Cardiac muscle cell (in vitro differentiated cells and primary cell): ENCODE measurements at regions not wholly inside any gene's neighbourhood (a gene's known extent, or its start where the extent isn't known, plus 50 kb on each side); places are given as distances from the start of the nearest gene placed in this dataset.

ENCODE experiments used
- DNase-seq, 2 donors: peaks; one replicate each; pipeline versions ENCODE4 v3.0.0 to v3.0.0-alpha.2; 2010 to 2017; ENCODE audit warnings: low read depth in 1 of 2, low spot score in 1 of 2
- H3K27ac ChIP-seq: fragments of 200-600 bp; sonication (generic); 2 replicates; pipeline ENCODE4 v1.5.1; 2016
- H3K27me3 ChIP-seq: fragments of 200-600 bp; sonication (generic); 2 replicates; pipeline ENCODE4 v1.6.0; 2016; ENCODE audit warnings: control low read depth
- H3K36me3 ChIP-seq: fragments of 200-600 bp; sonication (generic); 2 replicates; pipeline ENCODE4 v1.5.1; 2016; ENCODE audit warnings: control low read depth
- H3K4me1 ChIP-seq: fragments of 200-600 bp; sonication (generic); 2 replicates; pipeline ENCODE4 v1.8.1; 2017; ENCODE audit warnings: low read depth, mild to moderate bottlenecking, mixed run types
- H3K4me3 ChIP-seq: fragments of 200-600 bp; sonication (generic); 2 replicates; pipeline ENCODE4 v1.5.1; 2016; ENCODE audit warnings: mild to moderate bottlenecking
- H3K9me3 ChIP-seq: fragments of 200-600 bp; sonication (generic); 2 replicates; pipeline ENCODE4 v1.5.1; 2017; ENCODE audit warnings: low read depth, mild to moderate bottlenecking, control low read depth
- TF ChIP-seq, protein P1 (sequence below): IDR thresholded peaks from 2 replicates; pipeline ENCODE4 v1.5.1; 2012; ENCODE audit warnings: low read depth, mild to moderate bottlenecking, low read length

DNA sequence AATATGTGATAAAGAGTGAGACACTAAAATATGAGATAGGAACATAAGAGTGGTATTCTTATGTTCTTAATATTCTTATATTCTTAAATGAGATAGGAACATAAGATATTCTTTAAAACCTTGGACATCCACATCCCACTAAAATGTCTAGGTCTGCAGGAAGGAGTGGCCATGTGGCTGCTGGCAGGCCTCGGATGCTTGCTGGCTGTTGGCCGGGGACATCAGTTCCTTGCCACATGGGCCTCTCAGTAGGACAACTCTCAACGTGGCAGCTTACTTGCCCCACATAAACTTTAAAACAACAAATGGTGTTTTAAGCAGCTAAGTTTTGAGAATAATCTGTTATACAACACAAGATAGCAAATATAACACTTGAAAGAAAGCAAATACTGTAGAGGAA, 240.1 kb downstream of the CASP12 start:
- Histone ChIP-seq H3K27ac (no peak overlapping the region), H3K4me1 (no peaks in the 10 kb centered on the region), H3K27me3 (no peaks in the 10 kb centered on the region), H3K36me3 (no peaks in the 10 kb centered on the region), H3K9me3 (no peaks in the 10 kb centered on the region), H3K4me3 (no peak overlapping the region)
- DNase-seq, result no peak
- TF ChIP-seq, protein P1, sequence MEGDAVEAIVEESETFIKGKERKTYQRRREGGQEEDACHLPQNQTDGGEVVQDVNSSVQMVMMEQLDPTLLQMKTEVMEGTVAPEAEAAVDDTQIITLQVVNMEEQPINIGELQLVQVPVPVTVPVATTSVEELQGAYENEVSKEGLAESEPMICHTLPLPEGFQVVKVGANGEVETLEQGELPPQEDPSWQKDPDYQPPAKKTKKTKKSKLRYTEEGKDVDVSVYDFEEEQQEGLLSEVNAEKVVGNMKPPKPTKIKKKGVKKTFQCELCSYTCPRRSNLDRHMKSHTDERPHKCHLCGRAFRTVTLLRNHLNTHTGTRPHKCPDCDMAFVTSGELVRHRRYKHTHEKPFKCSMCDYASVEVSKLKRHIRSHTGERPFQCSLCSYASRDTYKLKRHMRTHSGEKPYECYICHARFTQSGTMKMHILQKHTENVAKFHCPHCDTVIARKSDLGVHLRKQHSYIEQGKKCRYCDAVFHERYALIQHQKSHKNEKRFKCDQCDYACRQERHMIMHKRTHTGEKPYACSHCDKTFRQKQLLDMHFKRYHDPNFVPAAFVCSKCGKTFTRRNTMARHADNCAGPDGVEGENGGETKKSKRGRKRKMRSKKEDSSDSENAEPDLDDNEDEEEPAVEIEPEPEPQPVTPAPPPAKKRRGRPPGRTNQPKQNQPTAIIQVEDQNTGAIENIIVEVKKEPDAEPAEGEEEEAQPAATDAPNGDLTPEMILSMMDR, result no peak

DNA sequence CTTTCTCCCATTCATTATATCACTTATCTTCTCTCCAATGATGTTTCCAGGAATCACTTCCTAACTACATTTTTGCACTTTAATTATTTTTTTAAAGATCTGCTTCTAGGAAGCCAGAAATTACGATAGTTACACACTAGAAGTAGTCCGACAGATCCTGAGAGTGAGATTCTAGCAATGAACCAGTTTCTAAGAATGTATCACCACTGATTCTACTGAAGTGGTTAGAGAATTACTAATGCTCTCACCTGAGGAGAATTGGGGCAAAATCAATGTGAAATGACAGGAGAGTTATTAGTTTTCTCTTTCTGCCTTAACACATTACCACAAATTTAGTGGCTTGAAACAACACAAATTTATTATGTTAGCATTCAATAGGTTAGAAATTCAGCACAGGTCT, 241.2 kb downstream of the CASP12 start:
- no peaks in the 10 kb centered on the region for H3K27me3 ChIP-seq
- TF ChIP-seq, protein P1, result no peak
- no peaks in the 10 kb centered on the region for H3K36me3 ChIP-seq
- H3K4me1 ChIP-seq, result no peaks in the 10 kb centered on the region
- no peak overlapping the region for H3K27ac ChIP-seq
- H3K4me3 ChIP-seq, result no peak overlapping the region
- DNase-seq, result no peak
- no peaks in the 10 kb centered on the region for H3K9me3 ChIP-seq

DNA sequence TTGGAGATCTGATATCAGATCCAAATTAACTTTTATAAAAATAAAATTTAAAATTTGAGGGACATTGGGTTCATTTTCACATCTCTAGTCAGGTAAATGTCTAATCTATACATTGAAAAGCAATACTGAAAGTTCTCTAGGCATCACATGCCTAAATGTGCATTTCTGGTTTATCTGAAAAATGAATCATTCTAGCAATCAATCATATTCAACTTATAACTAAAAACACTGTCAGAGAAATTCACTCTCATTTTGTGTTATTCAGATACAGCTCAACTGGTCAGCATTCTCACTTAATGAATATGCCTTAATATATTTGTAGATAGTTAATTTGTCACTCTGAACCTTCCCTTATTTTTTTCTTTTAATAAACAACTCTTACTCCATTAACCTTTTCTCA, 243.2 kb downstream of the CASP12 start:
- TF ChIP-seq, protein P1, result no peak
- no peaks in the 10 kb centered on the region for H3K27me3 ChIP-seq
- DNase-seq, result no peak
- H3K4me3 ChIP-seq, result no peak overlapping the region
- no peaks in the 10 kb centered on the region for H3K36me3 ChIP-seq
- no peaks in the 10 kb centered on the region for H3K4me1 ChIP-seq
- no peaks in the 10 kb centered on the region for H3K9me3 ChIP-seq
- no peak overlapping the region for H3K27ac ChIP-seq

DNA sequence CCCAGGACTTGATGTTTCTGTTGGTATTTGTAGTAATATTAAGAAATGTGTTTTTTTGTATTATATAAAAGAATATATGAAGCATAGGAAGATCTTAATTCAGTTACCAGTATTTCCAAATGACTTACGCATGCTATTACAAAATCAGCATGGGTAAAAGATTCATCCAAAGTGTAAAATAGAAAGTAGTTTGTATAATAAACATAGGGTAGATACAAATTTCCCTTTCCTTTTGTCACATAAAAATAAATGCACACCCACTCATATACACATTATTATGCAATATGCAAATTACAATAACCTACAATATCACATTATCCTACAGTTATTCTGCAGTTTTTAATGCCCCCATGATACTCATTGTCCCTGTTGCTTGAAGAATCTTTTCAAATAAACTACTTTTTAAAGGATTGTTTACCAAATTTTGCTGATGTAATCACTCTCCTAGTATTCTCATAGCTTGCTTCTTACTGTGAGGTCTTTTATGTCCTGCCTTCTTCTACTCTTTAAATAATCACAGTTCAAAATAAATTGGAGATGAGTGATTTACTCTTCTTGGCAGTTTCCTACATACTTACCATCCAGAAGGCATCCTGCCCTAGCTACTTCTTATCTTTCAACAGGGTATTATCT, 244.0 kb downstream of the CASP12 start:
- no peaks in the 10 kb centered on the region for H3K36me3 ChIP-seq
- H3K27ac ChIP-seq, result no peak overlapping the region
- TF ChIP-seq, protein P1, result no peak
- no peak overlapping the region for H3K4me3 ChIP-seq
- H3K4me1 ChIP-seq, result no peaks in the 10 kb centered on the region
- no peaks in the 10 kb centered on the region for H3K27me3 ChIP-seq
- no peaks in the 10 kb centered on the region for H3K9me3 ChIP-seq
- no peak for DNase-seq

DNA sequence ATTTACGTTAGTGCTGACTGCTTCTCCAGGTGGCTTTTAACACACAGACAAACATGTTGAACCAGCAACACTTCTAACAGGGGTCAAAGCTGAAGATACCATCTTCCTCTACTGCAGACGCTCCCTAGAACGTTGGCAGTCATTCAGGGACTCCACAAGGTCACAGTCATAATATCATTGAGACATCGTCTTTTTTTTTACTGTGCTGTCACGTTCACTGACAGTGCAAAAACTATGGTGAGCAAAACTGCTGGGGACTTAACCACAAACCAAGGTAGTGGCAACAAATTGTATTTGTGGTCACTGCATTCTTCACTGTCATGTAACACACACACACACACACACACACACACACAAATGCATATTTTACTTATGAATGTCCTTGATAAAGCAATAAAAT, 244.9 kb downstream of the CASP12 start:
- no peak overlapping the region for H3K27ac ChIP-seq
- no peaks in the 10 kb centered on the region for H3K27me3 ChIP-seq
- no peaks in the 10 kb centered on the region for H3K36me3 ChIP-seq
- H3K9me3 ChIP-seq, result no peaks in the 10 kb centered on the region
- no peak overlapping the region for H3K4me3 ChIP-seq
- H3K4me1 ChIP-seq, result no peaks in the 10 kb centered on the region
- TF ChIP-seq, protein P1, result no peak
- DNase-seq, result peak in 1 of 2 donors; percentile 34
